A673 (cell line): ENCODE measurements at regions not wholly inside any gene's neighbourhood (a gene's known extent, or its start where the extent isn't known, plus 50 kb on each side); places are given as distances from the start of the nearest gene placed in this dataset.

Source experiments
- BruUV-seq: library from RNA; stranded (reverse); fragments of 400-500 nt; replicated peaks from 2 replicates; lab custom pipeline; 2021; lab: Mats Ljungman, UMichigan
- CTCF ChIA-PET: fragments of 300-600 bp; sonication (Branson Sonifier 250); formaldehyde crosslinking; loops from one replicate; lab custom pipeline; 2022; ENCODE audit warnings: antibody characterized with exemption; lab: Charles Lee
- POLR2A ChIA-PET: fragments of 300-600 bp; sonication (Branson Sonifier 250); formaldehyde crosslinking; loops from one replicate; lab custom pipeline; 2022; ENCODE audit warnings: antibody characterized with exemption; ENCODE audit not compliant: low non-redundant PET; lab: Charles Lee
- DNase-seq: peaks from one replicate; pipeline ENCODE4 v3.0.0-alpha.2; 2015; ENCODE audit warnings: low spot score
- H3K27ac ChIP-seq: fragments of 200-600 bp; sonication (generic); 2 replicates; pipeline ENCODE4 v1.5.1; 2016; ENCODE audit warnings: mixed run types, low read depth, mild to moderate bottlenecking, mixed read lengths, antibody characterized with exemption, low read length; ENCODE audit not compliant: poor library complexity, severe bottlenecking
- H3K27me3 ChIP-seq: fragments of 200-600 bp; sonication (generic); replicated peaks from 2 replicates; pipeline ENCODE4 v1.6.1; 2017; ENCODE audit warnings: mixed run types, low read depth, mild to moderate bottlenecking, mixed read lengths, antibody characterized with exemption, low read length; ENCODE audit not compliant: insufficient read depth, poor library complexity
- H3K36me3 ChIP-seq: fragments of 200-600 bp; sonication (generic); 2 replicates; pipeline ENCODE4 v1.6.1; 2016; ENCODE audit warnings: mixed run types, mild to moderate bottlenecking, mixed read lengths, antibody characterized with exemption, low read length; ENCODE audit not compliant: insufficient read depth, poor library complexity, severe bottlenecking
- H3K4me1 ChIP-seq: fragments of 200-600 bp; sonication (generic); 2 replicates; pipeline ENCODE4 v1.6.1; 2017; ENCODE audit warnings: mixed run types, mild to moderate bottlenecking, mixed read lengths, antibody characterized with exemption, low read length; ENCODE audit not compliant: insufficient read depth, poor library complexity, severe bottlenecking
- H3K4me3 ChIP-seq: fragments of 200-600 bp; sonication (generic); 2 replicates; pipeline ENCODE4 v1.5.1; 2016; ENCODE audit warnings: low read depth, mixed run types, mild to moderate bottlenecking, mixed read lengths, low read length; ENCODE audit not compliant: poor library complexity, severe bottlenecking
- H3K9me3 ChIP-seq: fragments of 200-600 bp; sonication (generic); 2 replicates; pipeline ENCODE4 v1.6.1; 2016; ENCODE audit warnings: mixed run types, low read depth, mild to moderate bottlenecking, mixed read lengths, antibody characterized with exemption, low read length; ENCODE audit not compliant: poor library complexity, severe bottlenecking
- EZH2 ChIP-seq: fragments of 200-600 bp; sonication (generic); IDR thresholded peaks from 2 replicates; pipeline ENCODE4 v1.6.1; 2017; ENCODE audit warnings: borderline replicate concordance, low read depth, mild to moderate bottlenecking, mixed read lengths, antibody characterized with exemption, low read length; ENCODE audit not compliant: poor library complexity, severe bottlenecking
- intact Hi-C: fragments of 100-400 bp; cut with micrococcal nuclease; formaldehyde crosslinking; loops from one replicate; pipeline ENCODE4 v1.10.0; 2022; ENCODE audit not compliant: unreplicated experiment
- TF ChIP-seq, protein P1 (sequence below): fragments of 300-800, 200-600 bp; sonication (generic); conservative IDR thresholded peaks from 2 replicates; pipeline ENCODE4 v1.5.1; 2017; ENCODE audit warnings: low read depth, mild to moderate bottlenecking, antibody characterized with exemption, low read length, moderate library complexity, mixed read lengths

DNA sequence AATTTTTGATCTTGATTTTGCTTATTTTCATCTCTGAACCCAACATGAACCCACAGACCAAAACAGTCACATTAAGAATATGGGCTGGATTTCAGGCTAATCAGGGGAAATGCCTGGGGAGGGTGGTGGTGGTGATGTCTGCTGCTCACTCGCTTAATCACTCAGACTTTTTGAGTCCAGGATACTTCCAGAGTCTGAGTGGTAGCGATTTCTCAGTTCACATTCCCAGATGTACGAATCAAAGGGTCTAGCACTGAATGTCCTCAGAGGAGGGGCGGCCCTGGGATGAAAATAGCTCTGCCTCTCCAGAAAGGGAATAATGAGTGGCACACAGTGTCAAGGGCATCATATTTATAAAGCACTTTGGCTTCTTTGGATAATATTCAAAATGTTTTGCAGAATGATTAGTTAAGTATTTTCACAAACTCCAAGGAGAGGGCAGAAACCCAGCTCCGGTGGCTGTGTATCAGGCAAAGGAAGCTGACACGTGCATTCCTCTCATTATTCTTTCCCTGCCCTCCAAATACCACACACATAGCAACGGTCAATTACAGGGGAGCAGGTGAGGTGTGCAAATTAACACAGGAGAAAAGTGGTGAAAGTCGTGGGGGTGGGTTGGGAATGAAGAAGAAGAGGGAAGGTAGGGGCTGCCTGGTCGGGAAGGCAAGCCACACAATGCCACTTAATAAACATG, 345.2 kb upstream of the RSPO3 start:
- Histone ChIP-seq H3K9me3 (no peaks in the 10 kb centered on the region), H3K4me3 (no peak overlapping the region), H3K36me3 (no peaks in the 10 kb centered on the region), H3K27me3 (no peaks in the 10 kb centered on the region), H3K27ac (no peak overlapping the region), H3K4me1 (no peaks in the 10 kb centered on the region)
- no TSS peak for BruUV-seq
- POLR2A ChIA-PET: no interaction called here
- intact Hi-C loops: no loop called here
- CTCF ChIA-PET: no interaction called here
- TF ChIP-seq EZH2: no peak
- TF ChIP-seq, protein P1, sequence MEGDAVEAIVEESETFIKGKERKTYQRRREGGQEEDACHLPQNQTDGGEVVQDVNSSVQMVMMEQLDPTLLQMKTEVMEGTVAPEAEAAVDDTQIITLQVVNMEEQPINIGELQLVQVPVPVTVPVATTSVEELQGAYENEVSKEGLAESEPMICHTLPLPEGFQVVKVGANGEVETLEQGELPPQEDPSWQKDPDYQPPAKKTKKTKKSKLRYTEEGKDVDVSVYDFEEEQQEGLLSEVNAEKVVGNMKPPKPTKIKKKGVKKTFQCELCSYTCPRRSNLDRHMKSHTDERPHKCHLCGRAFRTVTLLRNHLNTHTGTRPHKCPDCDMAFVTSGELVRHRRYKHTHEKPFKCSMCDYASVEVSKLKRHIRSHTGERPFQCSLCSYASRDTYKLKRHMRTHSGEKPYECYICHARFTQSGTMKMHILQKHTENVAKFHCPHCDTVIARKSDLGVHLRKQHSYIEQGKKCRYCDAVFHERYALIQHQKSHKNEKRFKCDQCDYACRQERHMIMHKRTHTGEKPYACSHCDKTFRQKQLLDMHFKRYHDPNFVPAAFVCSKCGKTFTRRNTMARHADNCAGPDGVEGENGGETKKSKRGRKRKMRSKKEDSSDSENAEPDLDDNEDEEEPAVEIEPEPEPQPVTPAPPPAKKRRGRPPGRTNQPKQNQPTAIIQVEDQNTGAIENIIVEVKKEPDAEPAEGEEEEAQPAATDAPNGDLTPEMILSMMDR: no peak
- DNase-seq: no peak

DNA sequence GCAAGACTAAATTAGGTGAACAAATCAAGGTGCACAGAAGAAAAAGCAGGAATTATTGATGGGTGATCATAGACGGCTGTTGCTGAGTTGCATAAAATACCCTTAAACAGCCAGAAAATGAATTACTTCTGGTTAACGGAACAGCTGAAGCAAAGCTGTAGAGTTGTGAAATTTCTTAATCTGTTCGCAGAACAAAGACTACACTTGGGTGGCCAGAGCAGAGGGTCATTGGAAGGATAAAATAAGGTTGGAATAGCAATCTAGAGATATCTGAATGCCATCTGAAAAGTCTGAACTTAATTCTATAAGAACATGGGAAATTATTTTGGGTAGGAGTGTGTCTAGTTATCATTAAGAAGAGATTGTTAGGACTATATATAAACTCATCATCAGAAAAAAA, 339.1 kb upstream of the RSPO3 start:
- Histone ChIP-seq H3K27ac (no peak overlapping the region), H3K4me1 (peaks cover 11% of the 10 kb centered on the region), H3K9me3 (no peaks in the 10 kb centered on the region), H3K4me3 (no peak overlapping the region), H3K27me3 (no peaks in the 10 kb centered on the region), H3K36me3 (no peaks in the 10 kb centered on the region)
- DNase-seq: no peak
- ChIA-PET POLR2A (no interaction called here), CTCF (no interaction called here)
- TF ChIP-seq EZH2: no peak
- TF ChIP-seq, protein P1: no peak
- BruUV-seq: no TSS peak
- intact Hi-C loops: no loop called here

DNA sequence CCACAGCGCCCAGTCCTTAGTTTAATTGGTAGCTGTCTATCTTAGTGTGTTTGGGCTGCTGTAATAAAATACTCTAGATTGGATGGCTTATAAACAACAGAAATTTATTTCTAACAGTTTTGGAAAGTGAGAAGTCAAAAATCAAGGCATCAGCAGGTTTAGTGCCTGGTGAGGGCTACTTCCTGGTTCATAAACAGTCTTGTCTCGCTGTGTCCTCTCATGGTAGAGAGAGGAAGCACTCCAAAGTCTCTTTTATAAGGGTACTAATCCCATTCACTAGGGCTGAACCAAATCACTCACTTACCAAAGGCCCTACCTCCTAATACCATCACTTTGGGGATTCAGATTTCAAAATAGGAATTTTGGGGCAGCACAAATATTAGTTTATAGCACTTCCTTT, 336.9 kb upstream of the RSPO3 start:
- ChIA-PET CTCF (interaction anchor here (0.6 kb wide), 1 partner anchor 10 kb away, joined by 3 read pairs; no protein-coding TSS in a partner anchor), POLR2A (no interaction called here)
- Histone ChIP-seq H3K4me1 (peaks cover 11% of the 10 kb centered on the region), H3K36me3 (no peaks in the 10 kb centered on the region), H3K4me3 (no peak overlapping the region), H3K27me3 (no peaks in the 10 kb centered on the region), H3K9me3 (no peaks in the 10 kb centered on the region), H3K27ac (no peak overlapping the region)
- TF ChIP-seq, protein P1: no peak
- no peak for TF ChIP-seq EZH2
- no TSS peak for BruUV-seq
- peak; percentile 20 for DNase-seq
- intact Hi-C loops: no loop called here
